H1 (cell line): ENCODE measurements at regions not wholly inside any gene's neighbourhood (a gene's known extent, or its start where the extent isn't known, plus 50 kb on each side); places are given as distances from the start of the nearest gene placed in this dataset.

Experiments used
- CTCF ChIA-PET: fragments of 300-600 bp; sonication (Branson Sonifier 250); formaldehyde crosslinking; loops from one replicate; lab custom pipeline; 2021; ENCODE audit not compliant: partially characterized antibody; lab: Charles Lee
- POLR2A ChIA-PET: fragments of 300-600 bp; sonication (Branson Sonifier 250); formaldehyde crosslinking; loops from one replicate; lab custom pipeline; 2021; ENCODE audit warnings: inconsistent platforms; ENCODE audit not compliant: partially characterized antibody; lab: Charles Lee
- DNase-seq, 2 experiments: peaks; one replicate each; pipeline versions ENCODE4 v3.0.0 to v3.0.0-alpha.2; 2010 to 2022; ENCODE audit warnings: low spot score in 2 of 2, low read depth in 1 of 2, mixed read lengths in 1 of 2
- FAIRE-seq: peaks from 2 replicates; lab custom pipeline; 2011; peaks lifted over from hg19 to GRCh38; lab: Jason Lieb, UNC
- H2AFZ ChIP-seq: 2 replicates; pipeline ENCODE4 v1.8.1; 2012; ENCODE audit warnings: low read length, inconsistent platforms
- H2AK5ac ChIP-seq: 2 replicates; pipeline ENCODE4 v1.6.1; 2013; ENCODE audit warnings: low read depth, low read length
- H2BK120ac ChIP-seq: replicated peaks from 2 replicates; pipeline ENCODE3; 2013; ENCODE audit warnings: low read depth, low read length, inconsistent platforms
- H2BK12ac ChIP-seq: 2 replicates; pipeline ENCODE4 v1.6.1; 2013; ENCODE audit warnings: low read depth, low read length
- H2BK15ac ChIP-seq: 2 replicates; pipeline ENCODE4 v1.6.1; 2013; ENCODE audit warnings: low read length
- H2BK20ac ChIP-seq: 2 replicates; pipeline ENCODE4 v1.6.1; 2013; ENCODE audit warnings: low read length
- H2BK5ac ChIP-seq: 2 replicates; pipeline ENCODE4 v1.6.1; 2013; ENCODE audit warnings: low read depth, low read length
- H3K14ac ChIP-seq: 2 replicates; pipeline ENCODE4 v1.6.1; 2013; ENCODE audit warnings: inconsistent platforms; ENCODE audit not compliant: insufficient read length
- H3K18ac ChIP-seq: 2 replicates; pipeline ENCODE4 v1.6.1; 2013; ENCODE audit warnings: low read length; ENCODE audit errors: extremely low read depth
- H3K23ac ChIP-seq: 2 replicates; pipeline ENCODE4 v1.6.1; 2013; ENCODE audit warnings: inconsistent platforms; ENCODE audit not compliant: insufficient read length
- H3K23me2 ChIP-seq: 2 replicates; pipeline ENCODE4 v1.6.1; 2013; ENCODE audit warnings: low read depth, low read length
- H3K27ac ChIP-seq: 2 replicates; pipeline ENCODE4 v1.6.1; 2011; ENCODE audit warnings: low read depth, low read length, inconsistent platforms
- H3K27me3 ChIP-seq, 4 experiments: replicated peaks in 1 of 4; 1 replicate in 1 of 4; 2 replicates in 3 of 4; pipeline versions ENCODE4 v1.6.1 to v1.8.1; 2011 to 2013; ENCODE audit warnings: low read length in 3 of 4, mild to moderate bottlenecking in 3 of 4, inconsistent platforms in 2 of 4, mixed read lengths in 2 of 4, moderate library complexity in 1 of 4; ENCODE audit not compliant: control insufficient read depth in 3 of 4, insufficient read depth in 3 of 4; ENCODE audit errors: extremely low read depth in 1 of 4
- H3K36me3 ChIP-seq, 4 experiments: 2 replicates each; pipeline versions ENCODE4 v1.6.1 to v1.8.1; 2011 to 2013; ENCODE audit warnings: mild to moderate bottlenecking in 4 of 4, low read length in 3 of 4, moderate library complexity in 2 of 4, control low read depth in 1 of 4, inconsistent platforms in 1 of 4; ENCODE audit not compliant: insufficient read depth in 4 of 4, control insufficient read depth in 2 of 4
- H3K4ac ChIP-seq: replicated peaks from 2 replicates; pipeline ENCODE3; 2013; ENCODE audit warnings: low read length, low read depth, mixed read lengths, inconsistent platforms; ENCODE audit not compliant: insufficient read length
- H3K4me1 ChIP-seq, 4 experiments: replicated peaks in 1 of 4; 1 replicate in 1 of 4; 2 replicates in 3 of 4; pipeline versions ENCODE4 v1.6.1 to v1.8.1; 2011 to 2013; ENCODE audit warnings: low read length in 3 of 4, inconsistent platforms in 2 of 4, mixed read lengths in 1 of 4; ENCODE audit not compliant: insufficient read depth in 4 of 4, control insufficient read depth in 3 of 4
- H3K4me2 ChIP-seq, 2 experiments: 2 replicates each; pipeline versions ENCODE4 v1.6.1 to v1.8.1; 2011 to 2013; ENCODE audit warnings: low read depth in 2 of 2, low read length in 2 of 2, control low read depth in 1 of 2, inconsistent platforms in 1 of 2, mild to moderate bottlenecking in 1 of 2; ENCODE audit not compliant: insufficient read depth in 1 of 2
- H3K4me3 ChIP-seq, 4 experiments: fragments of 200-600, 300-600 bp in 1 of 4; sonication (generic), shearing (Covaris generic), sonication (Bioruptor Twin) in 1 of 4; 2 replicates each; pipeline versions ENCODE4 v1.5.1 to v1.8.1; 2011 to 2016; ENCODE audit warnings: low read length in 4 of 4, low read depth in 3 of 4, control low read depth in 2 of 4, inconsistent platforms in 2 of 4, mild to moderate bottlenecking in 2 of 4, mixed read lengths in 1 of 4, moderate library complexity in 1 of 4; ENCODE audit not compliant: insufficient read depth in 2 of 4; ENCODE audit errors: extremely low read depth in 1 of 4
- H3K56ac ChIP-seq: replicated peaks from 2 replicates; pipeline ENCODE3; 2013; ENCODE audit warnings: low read depth, mild to moderate bottlenecking, mixed read lengths, low read length, inconsistent platforms; ENCODE audit not compliant: insufficient read length
- H3K79me1 ChIP-seq: 2 replicates; pipeline ENCODE4 v1.6.1; 2013; ENCODE audit warnings: low read depth, low read length, control low read depth
- H3K79me2 ChIP-seq, 2 experiments: 2 replicates each; pipeline versions ENCODE4 v1.6.1 to v1.8.1; 2012 to 2013; ENCODE audit warnings: low read length in 2 of 2, mild to moderate bottlenecking in 2 of 2, inconsistent platforms in 1 of 2; ENCODE audit not compliant: insufficient read depth in 2 of 2, control insufficient read depth in 1 of 2
- H3K9ac ChIP-seq, 4 experiments: replicated peaks in 1 of 4; 1 replicate in 1 of 4; 2 replicates in 3 of 4; pipeline versions ENCODE4 v1.6.1 to v1.8.1; 2011 to 2013; ENCODE audit warnings: low read depth in 3 of 4, low read length in 3 of 4, control low read depth in 2 of 4, mild to moderate bottlenecking in 2 of 4, moderate library complexity in 2 of 4, inconsistent platforms in 1 of 4; ENCODE audit errors: extremely low read depth in 1 of 4
- H3K9me3 ChIP-seq, 2 experiments: 2 replicates each; pipeline versions ENCODE4 v1.6.1 to v1.8.1; 2012 to 2013; ENCODE audit warnings: mild to moderate bottlenecking in 2 of 2, moderate library complexity in 2 of 2, control low read depth in 1 of 2, inconsistent platforms in 1 of 2, low read depth in 1 of 2, low read length in 1 of 2, mixed read lengths in 1 of 2; ENCODE audit not compliant: insufficient read depth in 2 of 2
- H4K20me1 ChIP-seq, 2 experiments: replicated peaks in 1 of 2; 2 replicates each; pipeline versions ENCODE3 to v1.8.1; 2011 to 2013; ENCODE audit warnings: inconsistent platforms in 2 of 2, low read length in 2 of 2, mild to moderate bottlenecking in 1 of 2; ENCODE audit not compliant: insufficient read depth in 2 of 2, control insufficient read depth in 1 of 2
- H4K5ac ChIP-seq: 2 replicates; pipeline ENCODE4 v1.6.1; 2013; ENCODE audit warnings: low read length, low read depth, mixed read lengths, inconsistent platforms; ENCODE audit not compliant: insufficient read length
- H4K8ac ChIP-seq: 2 replicates; pipeline ENCODE4 v1.8.0; 2013; ENCODE audit warnings: mild to moderate bottlenecking, moderate library complexity, low read length, inconsistent platforms; ENCODE audit not compliant: insufficient read depth; ENCODE audit errors: extremely low read depth
- H4K91ac ChIP-seq: replicated peaks from 2 replicates; pipeline ENCODE3; 2013; ENCODE audit warnings: low read length, mixed read lengths, inconsistent platforms; ENCODE audit not compliant: insufficient read length
- POLR2AphosphoS5 ChIP-seq: IDR thresholded peaks from 2 replicates; pipeline ENCODE4 v1.6.1; 2011; ENCODE audit warnings: low read depth, low read length
- WGBS, 2 experiments: shearing (Covaris generic) in 1 of 2; methylation state at CpG; one replicate each; pipeline versions ENCODE4 v1.1.6 to v1.1.7; 2013 to 2015; ENCODE audit warnings: low lambda C conversion rate in 2 of 2, mixed read lengths in 2 of 2, inconsistent platforms in 1 of 2, low coverage in 1 of 2, missing lambda C conversion rate in 1 of 2; ENCODE audit not compliant: insufficient replicate concordance in 2 of 2, insufficient coverage in 1 of 2, insufficient read length in 1 of 2; ENCODE audit errors: extremely low coverage in 1 of 2, missing lambda C conversion rate in 1 of 2; 5-methylcytosine and 5-hydroxymethylcytosine counted together
- TF ChIP-seq, protein P1 (sequence below): IDR thresholded peaks from 2 replicates; pipeline ENCODE4 v1.6.1; 2012; ENCODE audit warnings: inconsistent platforms

DNA sequence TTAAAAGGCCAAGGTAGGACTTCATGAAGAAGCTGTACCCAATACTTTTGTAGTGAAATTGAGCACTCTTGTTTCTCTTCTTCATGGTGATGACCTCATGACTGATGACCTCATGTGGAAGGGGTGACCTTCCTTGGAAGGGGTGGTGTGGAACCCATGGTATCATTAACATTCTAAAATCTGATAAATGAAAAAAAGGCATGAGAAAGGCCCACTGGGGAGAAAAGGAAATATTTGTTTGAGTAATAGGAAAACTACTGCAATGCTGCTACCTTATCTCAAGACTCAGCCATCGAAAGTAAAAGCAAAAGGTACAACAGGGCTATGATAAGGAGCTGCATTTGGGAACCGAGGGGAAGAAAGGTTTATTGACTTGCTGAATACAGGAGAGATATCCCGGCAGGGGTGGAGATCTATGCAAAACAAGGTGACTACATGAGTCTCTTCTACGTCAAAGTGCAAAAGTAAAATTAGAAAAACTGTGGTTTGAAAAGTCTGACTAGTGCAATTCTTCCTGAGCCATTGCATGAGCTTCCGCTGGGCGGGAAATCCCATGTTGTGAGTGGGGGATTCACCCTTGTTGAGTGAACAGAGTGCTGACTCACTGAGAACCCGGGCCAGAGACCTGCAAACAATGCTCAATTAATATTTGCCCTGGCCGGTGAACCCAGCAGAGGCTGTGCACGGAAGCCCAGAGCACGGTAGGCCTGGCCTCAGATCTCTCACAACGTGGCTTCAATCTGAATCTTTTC lies 138.9 kb upstream of the RFC3 start:
- Histone ChIP-seq H3K18ac (no peak overlapping the region), H2AK5ac (no peak overlapping the region), H3K79me2 (no peaks in the 10 kb centered on the region), H4K5ac (no peak overlapping the region), H3K79me1 (no peaks in the 10 kb centered on the region), H3K27ac (no peak overlapping the region), H3K56ac (no peak overlapping the region), H2BK20ac (no peak overlapping the region), H4K8ac (no peak overlapping the region), H3K23ac (no peak overlapping the region), H2AFZ (0 out of 2 replicates have a peak overlapping the region, but pooled peaks have one; percentile 52), H3K9me3 (peaks cover 0 to 8% of the 10 kb centered on the region in 2 experiments; a peak in 2 of 4 replicates), H4K20me1 (no peaks in the 10 kb centered on the region), H3K27me3 (no peaks in the 10 kb centered on the region; a peak in 1 of 7 replicates), H3K36me3 (no peaks in the 10 kb centered on the region), H3K23me2 (no peaks in the 10 kb centered on the region), H4K91ac (no peak overlapping the region), H2BK5ac (no peak overlapping the region), H3K4me3 (no peak overlapping the region), H2BK15ac (no peak overlapping the region), H3K4me1 (no peaks in the 10 kb centered on the region; a peak in 1 of 7 replicates), H3K4me2 (no peak overlapping the region), H3K4ac (no peak overlapping the region), H2BK120ac (no peak overlapping the region), H3K14ac (no peak overlapping the region), H3K9ac (no peak overlapping the region), H2BK12ac (no peak overlapping the region)
- no peak for FAIRE-seq
- TF ChIP-seq, protein P1, sequence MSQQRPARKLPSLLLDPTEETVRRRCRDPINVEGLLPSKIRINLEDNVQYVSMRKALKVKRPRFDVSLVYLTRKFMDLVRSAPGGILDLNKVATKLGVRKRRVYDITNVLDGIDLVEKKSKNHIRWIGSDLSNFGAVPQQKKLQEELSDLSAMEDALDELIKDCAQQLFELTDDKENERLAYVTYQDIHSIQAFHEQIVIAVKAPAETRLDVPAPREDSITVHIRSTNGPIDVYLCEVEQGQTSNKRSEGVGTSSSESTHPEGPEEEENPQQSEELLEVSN, result peak; percentile 81
- no peak for TF ChIP-seq POLR2AphosphoS5
- CTCF ChIA-PET, result interaction anchor here (0.5 to 1.7 kb wide), 4 partner anchors 56 to 136 kb away, joined by 3 to 5 read pairs (median 4); no protein-coding TSS in a partner anchor
- DNase-seq, result no peak
- 79% methylated on average over 11 of the region's 11 CpGs; no CpG with 5 or more reads in 1 of the 2 experiments for WGBS, 2 experiments
- POLR2A ChIA-PET, result no interaction called here
